Spleen (tissue), 11 donors: ENCODE measurements at regions not wholly inside any gene's neighbourhood (a gene's known extent, or its start where the extent isn't known, plus 50 kb on each side); places are given as distances from the start of the nearest gene placed in this dataset.
A peak's percentile ranks its signal among the peaks of the same experiment; 100 is the strongest.

Experiments used
- DNase-seq: peaks from one replicate; pipeline ENCODE4 v3.0.0-alpha.2; 2020
- H3K27ac ChIP-seq, 8 donors: fragments of 200-600 bp; sonication (generic) in 7 of 8; 1 replicate in 4 of 8; 2 replicates in 4 of 8; pipeline versions ENCODE4 v1.5.0 to v1.8.0; 2016 to 2021; ENCODE audit warnings: inconsistent platforms in 4 of 8, mild to moderate bottlenecking in 4 of 8, moderate library complexity in 1 of 8
- H3K27me3 ChIP-seq, 7 donors: fragments of 200-600 bp; sonication (generic) in 6 of 7; replicated peaks in 1 of 7; 1 replicate in 4 of 7; 2 replicates in 3 of 7; pipeline versions ENCODE4 v1.5.0 to v1.8.0; 2016 to 2021; ENCODE audit warnings: inconsistent platforms in 3 of 7, mild to moderate bottlenecking in 1 of 7
- H3K36me3 ChIP-seq, 6 donors: fragments of 200-600 bp; sonication (generic) in 5 of 6; 1 replicate in 4 of 6; 2 replicates in 2 of 6; pipeline versions ENCODE4 v1.5.0 to v1.8.0; 2016 to 2021; ENCODE audit warnings: inconsistent platforms in 2 of 6
- H3K4me1 ChIP-seq, 6 donors: fragments of 200-600 bp; sonication (generic) in 5 of 6; 1 replicate in 3 of 6; 2 replicates in 3 of 6; pipeline versions ENCODE4 v1.5.0 to v1.8.0; 2016 to 2021; ENCODE audit warnings: inconsistent platforms in 3 of 6
- H3K4me3 ChIP-seq, 8 donors: fragments of 200-600 bp; sonication (generic) in 7 of 8; 1 replicate in 4 of 8; 2 replicates in 4 of 8; pipeline versions ENCODE4 v1.5.0 to v1.8.0; 2016 to 2021; ENCODE audit warnings: inconsistent platforms in 4 of 8, mild to moderate bottlenecking in 4 of 8, moderate library complexity in 2 of 8
- H3K9me3 ChIP-seq, 8 donors: fragments of 200-600 bp; sonication (generic) in 7 of 8; 1 replicate in 4 of 8; 2 replicates in 4 of 8; pipeline versions ENCODE4 v1.5.0 to v1.8.0; 2016 to 2021; ENCODE audit warnings: inconsistent platforms in 4 of 8
- CTCF ChIP-seq, 11 experiments: fragments of 200-600 bp in 7 of 11; fragments of 450-650 bp in 4 of 11; sonication (generic) in 4 of 11; IDR thresholded peaks in 8 of 11; conservative IDR thresholded peaks in 3 of 11; 1 replicate in 7 of 11; 2 replicates in 4 of 11; pipeline versions ENCODE4 v1.4.0 to v1.8.0; 2016 to 2021; ENCODE audit warnings: antibody characterized with exemption in 11 of 11, inconsistent platforms in 4 of 11, mild to moderate bottlenecking in 1 of 11
- POLR2A ChIP-seq, 3 donors: fragments of 450-650 bp; IDR thresholded peaks; one replicate each; pipeline ENCODE4 v1.5.1; 2017; ENCODE audit warnings: antibody characterized with exemption in 3 of 3, mild to moderate bottlenecking in 1 of 3
- POLR2AphosphoS5 ChIP-seq, 3 donors: sonication (generic); formaldehyde crosslinking; IDR thresholded peaks; one replicate each; pipeline ENCODE4 v1.5.1; 2017; ENCODE audit warnings: antibody characterized with exemption in 3 of 3
- WGBS, 5 donors: extraction: QIAGEN DNeasy Blood & Tissue Kit in 3 of 5; methylation state at CpG; one replicate each; pipeline versions ENCODE4 v1.1.5 to v1.1.7; 2013 to 2018; 5-methylcytosine and 5-hydroxymethylcytosine counted together
- intact Hi-C: fragments of 100-400 bp; cut with DNase I; formaldehyde crosslinking; loops from one replicate; pipeline ENCODE4 v1.15.0; 2023; ENCODE audit warnings: low total_unique reads
- donor health status: healthy with polysubstance abuse.
- donor health status: DM: no; HTN: no; CAD: no; lungs with moderate emphysema.
- donor health status: DM: no; HTN: no; CAD: no.
- donor health status: Bipolar disorder and iron deficiency.
- donor health status: healthy.
- donor health status: DM: no; HTN: no; CAD: no.
- donor health status: DM: yes; HTN: yes; CAD: no.

DNA sequence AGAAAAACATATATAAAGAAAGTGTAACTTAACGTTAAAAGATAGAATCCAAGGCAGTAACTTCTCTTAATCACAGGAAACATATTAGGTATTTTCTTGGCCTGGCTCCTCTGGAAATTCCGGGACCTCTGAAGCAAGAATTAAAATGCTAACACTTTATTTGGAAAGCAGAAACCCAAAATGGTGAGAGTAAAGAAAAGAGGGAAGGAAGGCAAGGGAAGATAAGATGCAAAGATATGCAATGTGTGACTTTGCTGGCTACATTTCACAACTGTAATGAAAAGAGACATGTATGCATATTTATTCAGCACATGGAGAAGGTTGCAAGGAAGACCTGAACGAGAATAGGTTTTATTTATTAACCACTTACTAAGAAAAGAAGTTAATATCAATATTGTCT lies 372.5 kb downstream of the TBL1XR1 start:
- no peak for TF ChIP-seq POLR2A (IDR thresholded peaks at IDR 0.05)
- 7 to 25% (median 14%) methylated on average over 3 of the region's 3 CpGs for WGBS, 5 donors
- Histone ChIP-seq H3K4me3 (no peak overlapping the region), H3K4me1 (no peaks in the 10 kb centered on the region), H3K36me3 (no peaks in the 10 kb centered on the region), H3K27ac (no peak overlapping the region), H3K27me3 (no peaks in the 10 kb centered on the region), H3K9me3 (peaks cover 0 to 5% (median 0%) of the 10 kb centered on the region in 8 donors)
- intact Hi-C loops = no loop called here
- no peak for DNase-seq

GRCh38 chr3:176820764-176821163 lies 376.5 kb downstream of the TBL1XR1 start:
- WGBS, 5 donors = 51 to 62% (median 56%) methylated on average over 2 of the region's 2 CpGs
- no peak for DNase-seq
- H3K4me1 ChIP-seq = no peaks in the 10 kb centered on the region
- H3K27me3 ChIP-seq = no peaks in the 10 kb centered on the region
- intact Hi-C loops = no loop called here
- H3K27ac ChIP-seq = no peak overlapping the region
- H3K36me3 ChIP-seq = no peaks in the 10 kb centered on the region
- no peak overlapping the region for H3K4me3 ChIP-seq
- peaks cover 0 to 5% (median 0%) of the 10 kb centered on the region in 8 donors for H3K9me3 ChIP-seq
- TF ChIP-seq POLR2AphosphoS5 (IDR thresholded peaks at IDR 0.05) (no peak), CTCF (IDR thresholded peaks at IDR 0.05 in 8 of 11, conservative IDR thresholded peaks at IDR 0.05 in 3 of 11) (no peak), POLR2A (IDR thresholded peaks at IDR 0.05) (no peak)

GRCh38 chr3:176816937-176817336 lies 380.3 kb downstream of the TBL1XR1 start:
- Histone ChIP-seq H3K4me3 (no peak overlapping the region), H3K36me3 (no peaks in the 10 kb centered on the region), H3K27me3 (no peaks in the 10 kb centered on the region), H3K27ac (no peak overlapping the region), H3K4me1 (peaks cover 0 to 3% (median 0%) of the 10 kb centered on the region in 6 donors), H3K9me3 (peaks cover 0 to 5% (median 0%) of the 10 kb centered on the region in 8 donors)
- DNase-seq = no peak
- 85 to 91% (median 88%) methylated on average over 18 of the region's 18 CpGs for WGBS, 5 donors
- TF ChIP-seq CTCF (IDR thresholded peaks at IDR 0.05 in 8 of 11, conservative IDR thresholded peaks at IDR 0.05 in 3 of 11) (no peak), POLR2A (IDR thresholded peaks at IDR 0.05) (no peak), POLR2AphosphoS5 (IDR thresholded peaks at IDR 0.05) (no peak)
- intact Hi-C loops = no loop called here

DNA sequence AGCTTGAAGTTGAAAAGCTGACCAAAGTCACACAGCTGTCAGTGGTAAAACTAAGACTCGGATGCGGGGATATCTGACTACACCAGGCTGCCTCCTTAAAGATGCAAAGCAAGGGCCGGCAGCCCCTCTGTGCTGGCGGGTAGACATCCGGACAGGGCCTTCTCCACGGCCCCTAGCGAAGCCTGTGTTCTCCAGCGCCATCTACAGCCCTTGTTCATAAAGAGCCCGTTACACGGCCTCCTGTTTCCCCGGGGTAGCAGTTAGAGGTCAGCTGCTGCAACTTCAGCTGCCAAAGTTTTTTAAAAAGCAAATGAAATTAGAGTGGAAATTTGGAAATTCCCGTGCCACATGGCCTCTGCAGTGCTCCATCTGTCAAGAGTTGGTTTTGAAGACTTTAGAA lies 383.0 kb downstream of the TBL1XR1 start:
- H3K27ac ChIP-seq = peak overlapping the region in 1 of 8 donors; percentile 17
- no peaks in the 10 kb centered on the region for H3K36me3 ChIP-seq
- no peaks in the 10 kb centered on the region for H3K9me3 ChIP-seq
- no peak overlapping the region for H3K4me3 ChIP-seq
- no peak for TF ChIP-seq POLR2AphosphoS5 (IDR thresholded peaks at IDR 0.05)
- TF ChIP-seq CTCF (IDR thresholded peaks at IDR 0.05 in 8 of 11, conservative IDR thresholded peaks at IDR 0.05 in 3 of 11) = peak in 5 of 11 experiments; percentile 22 to 45 (median 38)
- H3K27me3 ChIP-seq = no peaks in the 10 kb centered on the region
- WGBS, 5 donors = 5 to 16% (median 9%) methylated on average over 9 to 12 of the region's 12 CpGs
- intact Hi-C loops = no loop called here
- H3K4me1 ChIP-seq = peaks cover 0 to 3% (median 0%) of the 10 kb centered on the region in 6 donors
- DNase-seq = no peak

GRCh38 chr3:176807938-176808337 lies 389.3 kb downstream of the TBL1XR1 start:
- H3K36me3 ChIP-seq = no peaks in the 10 kb centered on the region
- H3K4me1 ChIP-seq = no peaks in the 10 kb centered on the region
- no peak overlapping the region for H3K4me3 ChIP-seq
- H3K27me3 ChIP-seq = no peaks in the 10 kb centered on the region
- intact Hi-C loops = no loop called here
- no peaks in the 10 kb centered on the region for H3K9me3 ChIP-seq
- TF ChIP-seq POLR2AphosphoS5 (IDR thresholded peaks at IDR 0.05) (no peak), CTCF (IDR thresholded peaks at IDR 0.05 in 8 of 11, conservative IDR thresholded peaks at IDR 0.05 in 3 of 11) (no peak), POLR2A (IDR thresholded peaks at IDR 0.05) (no peak)
- no peak for DNase-seq
- 72 to 90% (median 80%) methylated on average over 2 of the region's 2 CpGs for WGBS, 5 donors
- no peak overlapping the region for H3K27ac ChIP-seq
